Urothelium cell line (cell line): ENCODE measurements at regions not wholly inside any gene's neighbourhood (a gene's known extent, or its start where the extent isn't known, plus 50 kb on each side); places are given as distances from the start of the nearest gene placed in this dataset.

Experiments used
- DNase-seq: peaks from one replicate; pipeline ENCODE4 v3.0.0; 2011; ENCODE audit warnings: low spot score, mixed read lengths
- FAIRE-seq: peaks from 2 replicates; lab custom pipeline; 2011; peaks lifted over from hg19 to GRCh38; lab: Jason Lieb, UNC

- DNase-seq (no peak), FAIRE-seq (no peak)
These were observed 1197.5 kb upstream of the CDH18 start for GRCh38 chr5:21185536-21185935.

- DNase-seq, result no peak
- FAIRE-seq, result no peak
These were observed 1196.6 kb upstream of the CDH18 start for GRCh38 chr5:21184581-21184980.

GRCh38 chr5:21181609-21182125 lies 1193.7 kb upstream of the CDH18 start:
- DNase-seq, result no peak
- FAIRE-seq, result no peak

GRCh38 chr5:21173526-21173925 lies 1185.5 kb upstream of the CDH18 start:
- no peak for FAIRE-seq
- no peak for DNase-seq

GRCh38 chr5:21173036-21173435 lies 1185.0 kb upstream of the CDH18 start:
- no peak for FAIRE-seq
- DNase-seq, result no peak

- DNase-seq, result no peak
- no peak for FAIRE-seq
These were observed 1183.0 kb upstream of the CDH18 start for GRCh38 chr5:21171038-21171437.

- DNase-seq, result no peak
- FAIRE-seq, result no peak
These were observed 1180.6 kb upstream of the CDH18 start for GRCh38 chr5:21168557-21168956.

GRCh38 chr5:21165344-21165743 lies 1177.3 kb upstream of the CDH18 start:
- no peak for DNase-seq
- no peak for FAIRE-seq

- no peak for DNase-seq
- no peak for FAIRE-seq
These were observed 1176.4 kb upstream of the CDH18 start for GRCh38 chr5:21164425-21164824.

- no peak for FAIRE-seq
- no peak for DNase-seq
These were observed 1171.6 kb upstream of the CDH18 start for GRCh38 chr5:21159510-21160059.

GRCh38 chr5:21154526-21154925 lies 1166.5 kb upstream of the CDH18 start:
- FAIRE-seq, result peak; percentile 37
- DNase-seq, result peak; percentile 44

GRCh38 chr5:21152611-21153010 lies 1164.6 kb upstream of the CDH18 start:
- DNase-seq (peak; percentile 55), FAIRE-seq (peak; percentile 46)

- DNase-seq (no peak), FAIRE-seq (no peak)
These were observed 1157.4 kb upstream of the CDH18 start for GRCh38 chr5:21145376-21145775.

- FAIRE-seq, result no peak
- no peak for DNase-seq
These were observed 1155.7 kb upstream of the CDH18 start for GRCh38 chr5:21143686-21144085.

- FAIRE-seq, result no peak
- no peak for DNase-seq
These were observed 1154.8 kb upstream of the CDH18 start for GRCh38 chr5:21142791-21143190.

- no peak for FAIRE-seq
- no peak for DNase-seq
These were observed 1153.0 kb upstream of the CDH18 start for GRCh38 chr5:21140987-21141386.

- no peak for FAIRE-seq
- no peak for DNase-seq
These were observed 1138.2 kb upstream of the CDH18 start for GRCh38 chr5:21126236-21126635.

- no peak for DNase-seq
- FAIRE-seq, result no peak
These were observed 1137.4 kb upstream of the CDH18 start for GRCh38 chr5:21125238-21125983.

- no peak for FAIRE-seq
- no peak for DNase-seq
These were observed 1133.2 kb upstream of the CDH18 start for GRCh38 chr5:21121213-21121612.

GRCh38 chr5:21097661-21098060 lies 1109.7 kb upstream of the CDH18 start:
- FAIRE-seq (peak; percentile 13), DNase-seq (no peak)

- no peak for FAIRE-seq
- DNase-seq, result no peak
These were observed 1106.6 kb upstream of the CDH18 start for GRCh38 chr5:21094619-21095018.

- FAIRE-seq, result no peak
- DNase-seq, result no peak
These were observed 1099.8 kb upstream of the CDH18 start for GRCh38 chr5:21087766-21088165.

- DNase-seq (no peak), FAIRE-seq (no peak)
These were observed 1097.8 kb upstream of the CDH18 start for GRCh38 chr5:21085791-21086190.
